Activated CD4-positive, alpha-beta T cell treated with anti-CD3 and anti-CD28 coated beads, Interleukin-10, Interleukin-2, amounts not matched to agents 100 ng/mL and 50 ng/mL, durations not matched to agents 16 hours and 8 hours (primary cell): ENCODE measurements at regions not wholly inside any gene's neighbourhood (a gene's known extent, or its start where the extent isn't known, plus 50 kb on each side); places are given as distances from the start of the nearest gene placed in this dataset.

Experiments
- DNase-seq: peaks from one replicate; pipeline ENCODE4 v3.0.0-alpha.2; 2020

- no peak for DNase-seq
These were observed 427.9 kb upstream of the JAG1 start for GRCh38 chr20:11101696-11102095.

- no peak for DNase-seq
These were observed 430.1 kb upstream of the JAG1 start for GRCh38 chr20:11103866-11104265.

- no peak for DNase-seq
These were observed 434.5 kb upstream of the JAG1 start for GRCh38 chr20:11108102-11108810.

GRCh38 chr20:11110535-11110934 is 436.7 kb upstream of the JAG1 start:
- DNase-seq: no peak

- no peak for DNase-seq
These were observed 437.4 kb upstream of the JAG1 start for GRCh38 chr20:11111191-11111590.

GRCh38 chr20:11112832-11113231 is 439.0 kb upstream of the JAG1 start:
- no peak for DNase-seq

- DNase-seq: no peak
These were observed 440.6 kb upstream of the JAG1 start for GRCh38 chr20:11114382-11114781.

- DNase-seq: no peak
These were observed 444.2 kb upstream of the JAG1 start for GRCh38 chr20:11117808-11118528.

- DNase-seq: no peak
These were observed 445.1 kb upstream of the JAG1 start for GRCh38 chr20:11118802-11119380.

GRCh38 chr20:11119573-11119972 is 445.8 kb upstream of the JAG1 start:
- DNase-seq: no peak

- no peak for DNase-seq
These were observed 446.6 kb upstream of the JAG1 start for GRCh38 chr20:11120431-11120830.

- no peak for DNase-seq
These were observed 451.2 kb upstream of the JAG1 start for GRCh38 chr20:11124849-11125505.

GRCh38 chr20:11128220-11128718 is 454.5 kb upstream of the JAG1 start:
- no peak for DNase-seq

GRCh38 chr20:11128721-11129120 is 454.9 kb upstream of the JAG1 start:
- DNase-seq: no peak

- peak; percentile 1 for DNase-seq
These were observed 456.9 kb upstream of the JAG1 start for GRCh38 chr20:11130554-11131166.

- no peak for DNase-seq
These were observed 459.1 kb upstream of the JAG1 start for GRCh38 chr20:11132819-11133415.

- DNase-seq: no peak
These were observed 462.9 kb upstream of the JAG1 start for GRCh38 chr20:11136691-11137090.

- no peak for DNase-seq
These were observed 463.9 kb upstream of the JAG1 start for GRCh38 chr20:11137688-11138087.

- no peak for DNase-seq
These were observed 466.6 kb upstream of the JAG1 start for GRCh38 chr20:11140359-11140758.

- no peak for DNase-seq
These were observed 469.7 kb upstream of the JAG1 start for GRCh38 chr20:11143481-11143880.

GRCh38 chr20:11144114-11144950 is 470.5 kb upstream of the JAG1 start:
- DNase-seq: no peak

GRCh38 chr20:11145616-11146015 is 471.8 kb upstream of the JAG1 start:
- no peak for DNase-seq
